HG03571 (cell line): ENCODE measurements at regions not wholly inside any gene's neighbourhood (a gene's known extent, or its start where the extent isn't known, plus 50 kb on each side); places are given as distances from the start of the nearest gene placed in this dataset.
"Not testable (repeated sequence)": the region's sequence is repeated elsewhere in the genome, so short reads cannot be mapped to it uniquely, and the experiment has no call there.

Experiments
- ATAC-seq: cut with Tn5 transposase; IDR thresholded peaks from one replicate; pipeline ENCODE4 v1.9.1; 2021; ENCODE audit not compliant: unreplicated experiment

GRCh38 chr20:40101560-40101959, 587.5 kb downstream of the MAFB start:
- no peak for ATAC-seq

DNA sequence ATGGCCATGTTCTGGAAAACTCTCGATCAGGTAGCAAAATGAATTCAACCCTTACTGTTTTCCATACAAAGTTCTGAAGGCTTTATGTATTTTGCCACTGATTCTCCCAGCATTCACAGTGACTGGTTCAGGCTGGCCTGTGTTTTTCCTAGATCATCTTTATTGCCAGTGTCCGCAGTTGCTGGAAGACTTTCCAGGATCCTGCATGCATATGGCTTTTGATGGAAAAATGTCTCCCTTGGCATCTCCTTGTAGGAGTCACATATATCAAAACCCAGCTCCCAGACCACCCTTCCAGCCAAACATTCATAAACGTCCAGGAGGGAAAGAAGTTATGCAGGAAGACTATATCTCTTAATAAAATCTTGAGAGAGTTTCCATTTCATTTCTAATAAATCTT, 588.8 kb downstream of the MAFB start:
- no peak for ATAC-seq

DNA sequence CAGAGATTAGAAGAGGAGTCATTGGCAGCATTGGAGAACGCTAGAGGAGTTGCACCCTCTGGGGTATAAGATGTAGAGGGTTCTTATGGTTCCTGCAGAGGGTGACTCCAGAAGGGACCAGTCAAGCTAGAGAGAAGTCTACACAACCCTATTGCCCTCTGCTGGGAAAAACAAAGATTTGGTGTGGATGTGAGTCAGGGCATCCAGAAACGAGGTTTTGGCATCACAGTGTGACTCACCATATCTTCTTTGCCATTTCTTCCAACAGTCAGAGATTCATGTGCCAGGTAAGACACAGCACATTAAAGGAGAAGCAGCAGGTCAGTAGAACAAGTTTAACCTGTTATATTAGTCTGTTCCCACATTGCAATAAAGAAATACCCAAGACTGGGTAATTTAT, 598.8 kb downstream of the MAFB start:
- no peak for ATAC-seq

- ATAC-seq, result no peak
Measured at GRCh38 chr20:40087496-40087895, 601.5 kb downstream of the MAFB start.

GRCh38 chr20:40085513-40085912, 603.5 kb downstream of the MAFB start:
- no peak for ATAC-seq

DNA sequence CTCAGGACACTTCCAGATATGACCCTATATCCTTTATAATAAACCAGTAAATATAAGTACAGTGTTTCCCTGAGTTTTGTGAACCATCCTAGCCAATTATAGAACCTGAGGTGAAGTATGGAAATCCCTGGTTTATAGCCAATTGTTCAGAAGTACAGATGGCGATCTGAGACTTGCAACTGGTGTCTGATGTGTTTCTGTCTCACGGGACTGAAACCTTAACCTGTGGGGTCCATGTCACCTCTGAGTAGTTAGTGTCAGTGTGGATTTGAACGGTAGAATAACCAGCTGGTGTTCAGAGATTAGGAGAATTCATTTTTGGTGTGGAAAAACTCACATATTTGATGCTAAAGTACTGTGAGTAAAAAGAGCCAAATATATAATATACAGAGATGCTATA, 606.6 kb downstream of the MAFB start:
- ATAC-seq, result no peak

DNA sequence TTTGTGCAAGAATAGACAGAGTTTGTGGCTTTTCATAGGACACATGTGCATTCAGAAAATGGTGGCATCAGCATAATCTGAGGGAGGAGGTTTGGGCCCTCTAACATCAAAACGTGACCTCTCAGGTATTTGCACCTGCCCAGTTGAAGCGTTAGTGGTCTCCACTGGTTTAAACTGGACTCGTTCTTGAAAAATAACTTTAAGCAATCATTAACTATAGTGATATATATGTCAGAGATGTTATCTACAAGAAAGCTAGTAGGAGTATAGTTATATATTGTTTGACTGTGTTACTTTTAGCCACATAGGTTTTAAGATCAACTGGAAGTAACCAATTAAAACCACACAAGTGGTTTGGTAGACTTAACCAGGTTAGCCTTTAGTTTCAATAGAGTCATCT, 607.4 kb downstream of the MAFB start:
- peak; percentile 63 for ATAC-seq

DNA sequence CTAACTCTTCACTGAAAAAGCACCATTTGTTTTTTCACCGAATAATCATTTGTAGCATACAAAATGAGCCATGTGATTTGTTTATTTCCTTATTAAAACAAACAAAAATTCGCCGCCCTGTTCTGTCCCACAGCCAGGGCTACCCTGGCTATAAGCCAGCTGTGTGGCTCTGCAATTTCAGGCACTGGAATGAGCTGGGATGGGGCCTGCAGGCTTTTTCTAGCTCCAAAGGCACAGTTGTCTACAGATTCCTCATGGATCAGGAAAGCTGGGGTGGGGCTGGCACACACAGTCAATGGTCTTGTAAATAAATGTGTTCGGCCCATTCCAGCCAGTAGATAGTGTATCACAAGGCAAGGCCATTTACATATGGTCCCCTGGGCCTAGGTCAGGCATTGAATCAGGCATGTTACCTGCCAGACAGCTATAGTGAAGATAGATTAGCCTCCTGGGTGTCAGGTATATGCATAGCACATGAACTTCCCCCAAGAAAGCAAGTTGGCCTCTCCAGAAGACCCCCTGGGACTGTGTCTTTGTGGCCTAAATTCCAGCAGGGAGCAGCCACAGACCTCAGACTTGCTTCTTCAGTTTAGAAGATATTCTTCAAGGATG, 608.9 kb downstream of the MAFB start:
- no peak for ATAC-seq

DNA sequence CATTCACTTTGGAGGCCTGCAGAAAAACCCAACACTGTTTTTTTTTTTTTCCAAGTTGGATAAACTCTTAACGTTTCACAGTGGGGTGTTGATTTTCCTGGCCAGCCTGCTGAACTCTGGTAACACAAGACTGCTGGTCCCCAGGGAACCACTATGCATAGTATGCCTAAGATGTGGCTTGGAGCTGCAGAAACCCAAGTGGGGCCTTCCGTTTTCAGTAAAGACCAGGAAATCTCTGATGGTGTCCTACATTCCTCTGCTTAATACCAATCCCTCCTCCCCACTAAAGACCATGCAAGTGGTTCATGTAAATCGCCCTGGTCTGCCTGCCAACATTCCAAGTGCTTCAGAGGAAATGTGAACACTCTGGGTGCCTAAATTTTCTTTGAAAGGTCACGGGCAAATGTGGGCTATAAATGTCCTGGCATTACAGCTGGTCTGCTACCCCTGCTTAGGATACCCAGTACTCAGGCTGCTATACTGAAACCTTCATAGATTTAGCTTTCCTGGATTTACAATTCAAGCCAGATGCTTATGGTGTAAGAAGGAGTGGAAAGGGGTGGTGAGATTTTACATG, 615.4 kb downstream of the MAFB start:
- ATAC-seq, result no peak

DNA sequence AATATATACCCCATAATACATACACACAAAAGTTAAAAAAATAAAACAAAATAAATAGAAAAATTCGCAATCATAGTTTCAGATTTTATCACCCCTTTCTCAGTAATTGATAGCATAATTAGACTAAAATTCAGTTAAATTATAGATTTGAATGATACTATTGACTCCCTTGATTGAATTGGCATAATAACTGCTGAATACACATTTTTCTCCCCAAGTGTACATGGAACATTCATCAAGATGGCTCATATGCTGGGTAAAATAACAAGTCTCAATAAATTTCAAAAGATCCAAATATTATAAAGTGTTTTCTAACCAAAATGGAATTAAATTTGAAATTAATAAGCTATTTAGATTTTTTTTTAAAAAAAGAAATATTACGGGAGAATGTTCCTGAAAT, 616.1 kb downstream of the MAFB start:
- no peak for ATAC-seq

DNA sequence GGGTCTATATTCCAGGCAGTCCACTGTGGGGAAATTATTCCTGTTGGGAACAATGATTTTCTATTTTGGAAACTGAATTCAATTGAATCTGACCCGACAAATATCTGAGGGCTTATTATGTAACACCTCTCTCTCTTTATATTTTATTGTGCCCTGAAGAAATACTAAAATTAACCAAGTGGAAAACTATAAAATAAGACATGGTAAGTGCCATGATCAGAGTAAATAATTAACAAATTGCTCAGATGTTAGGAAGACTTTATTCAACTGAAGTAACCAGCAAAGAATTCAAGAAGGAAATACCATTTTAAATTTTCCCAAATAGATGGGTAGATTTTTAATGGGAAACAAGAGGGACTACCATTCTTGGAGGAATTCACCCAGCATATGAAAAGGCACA, 632.9 kb downstream of the MAFB start:
- no peak for ATAC-seq

- no peak for ATAC-seq
Measured at GRCh38 chr20:40055711-40056110, 633.3 kb downstream of the MAFB start.

- ATAC-seq, result no peak
Measured at GRCh38 chr20:40054311-40054710, 634.7 kb downstream of the MAFB start.

DNA sequence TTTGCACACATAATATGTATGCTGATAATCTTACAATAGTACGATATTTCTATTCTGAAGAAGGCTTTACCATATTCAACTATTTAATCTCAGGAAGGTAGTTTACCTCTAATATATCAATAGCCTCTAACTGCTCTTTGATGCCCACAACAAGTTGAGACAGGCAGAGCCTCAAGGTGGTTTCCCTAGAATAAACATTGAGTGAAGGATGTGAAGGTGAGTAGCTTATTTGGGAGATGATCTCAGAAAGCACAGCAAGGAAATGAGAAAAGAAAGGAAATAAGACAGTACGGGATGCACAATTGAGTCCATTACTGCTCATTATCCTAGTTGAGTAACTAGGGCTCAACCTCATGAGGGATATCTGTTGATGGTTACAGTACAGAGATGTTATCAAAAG, 638.4 kb downstream of the MAFB start:
- ATAC-seq, result no peak

DNA sequence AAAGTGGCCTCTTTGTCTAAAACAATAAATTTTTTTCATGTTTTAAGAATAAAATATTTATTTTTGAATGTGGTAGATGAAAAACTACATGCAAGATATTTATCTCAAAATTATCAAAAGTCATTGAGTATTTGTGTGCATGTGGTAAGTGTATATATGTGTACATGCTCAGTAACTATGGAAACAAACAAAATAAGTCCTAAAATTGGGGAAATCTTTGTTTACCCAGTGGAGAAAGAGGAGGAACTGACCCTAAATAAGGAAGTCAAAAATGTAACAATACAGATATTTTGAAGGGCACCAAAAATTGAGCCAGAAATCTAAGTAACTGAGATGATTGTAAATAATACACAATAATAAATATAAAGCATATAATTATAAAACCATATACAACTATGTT, 639.2 kb downstream of the MAFB start:
- no peak for ATAC-seq

- no peak for ATAC-seq
Measured at GRCh38 chr20:40046703-40047102, 642.3 kb downstream of the MAFB start.

GRCh38 chr20:40037511-40037910, 651.5 kb downstream of the MAFB start:
- ATAC-seq, result no peak

DNA sequence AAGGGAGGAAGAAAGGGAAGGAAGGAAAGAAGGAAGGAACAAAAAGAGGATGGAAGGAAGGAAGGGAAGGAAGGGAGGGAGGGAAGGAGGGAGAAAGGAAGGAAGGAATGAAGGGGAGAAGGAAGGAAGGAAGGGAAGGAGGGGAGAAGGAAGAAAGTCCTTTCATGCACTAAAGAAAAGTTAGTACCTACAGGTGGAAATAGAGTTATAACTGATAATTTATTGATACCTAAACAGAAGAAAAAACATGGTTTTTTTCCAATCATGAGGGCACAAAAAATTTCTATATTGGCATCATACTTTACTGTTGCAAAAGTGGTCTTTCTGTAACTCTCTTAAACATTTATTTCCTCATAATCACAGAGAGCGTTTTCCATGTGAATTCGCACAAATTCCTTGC, 659.4 kb downstream of the MAFB start:
- ATAC-seq, result no peak

DNA sequence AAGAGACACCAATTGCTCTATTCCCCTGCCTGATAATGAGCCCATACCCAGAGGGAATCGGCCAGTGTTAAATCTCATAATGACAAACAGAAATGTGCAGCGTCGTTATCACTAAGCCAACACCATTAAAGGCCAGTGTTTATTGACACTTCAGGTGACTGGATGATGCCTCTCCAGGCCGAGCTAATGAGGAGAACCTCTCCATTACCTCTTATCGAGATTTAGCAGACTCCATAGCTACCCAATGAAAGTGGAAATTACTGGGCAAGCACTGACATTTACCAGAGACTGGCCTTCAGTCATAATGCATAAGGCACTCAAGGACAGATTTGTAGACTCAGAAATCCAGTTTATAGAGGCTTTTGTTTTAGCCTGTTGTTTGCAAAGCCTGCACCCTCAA, 669.5 kb downstream of the MAFB start:
- ATAC-seq, result no peak

GRCh38 chr20:40017765-40018164, 671.3 kb downstream of the MAFB start:
- ATAC-seq, result no peak

- no peak for ATAC-seq
Measured at GRCh38 chr20:40016890-40017289, 672.1 kb downstream of the MAFB start.

DNA sequence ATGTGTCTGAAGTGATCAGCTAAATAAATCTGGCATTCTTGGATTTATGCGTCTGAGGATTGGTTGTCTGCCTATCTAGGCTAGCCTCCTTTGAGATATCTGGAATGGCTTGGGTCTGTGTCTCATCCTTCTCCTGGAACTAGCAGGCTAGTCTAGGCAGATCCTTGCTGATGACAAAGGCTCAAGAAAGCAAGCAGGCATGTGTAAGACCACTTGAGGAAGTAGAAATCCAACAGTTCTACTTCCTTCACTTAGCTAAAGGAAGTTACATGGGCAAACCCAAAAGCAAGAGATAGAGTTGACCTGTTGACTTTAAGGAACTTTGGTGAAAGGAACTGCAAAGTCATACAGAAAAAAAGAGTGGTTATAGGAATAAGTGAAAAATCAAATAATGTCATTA, 672.6 kb downstream of the MAFB start:
- ATAC-seq, result no peak

- ATAC-seq, result not testable (repeated sequence)
Measured at GRCh38 chr20:40012026-40012425, 677.0 kb downstream of the MAFB start.
